ENCODE measurements at regions not wholly inside any gene's neighbourhood (a gene's known extent, or its start where the extent isn't known, plus 50 kb on each side); places are given as distances from the start of the nearest gene placed in this dataset.

- TF ChIP-seq CTCF (IDR thresholded peaks at IDR 0.05; ENCODE audit: unreplicated experiment): no peak
- CTCF ChIA-PET: no interaction called here
- Mint-ChIP-seq H3K27me3 (ENCODE audit: unreplicated experiment) (no peaks in the 10 kb centered on the region), H3K4me3 (ENCODE audit: low read depth, unreplicated experiment) (peak overlapping the region; percentile 77), H3K4me1 (ENCODE audit: low read depth, unreplicated experiment) (peaks cover 18% of the 10 kb centered on the region), H3K36me3 (ENCODE audit: insufficient read depth, unreplicated experiment) (peaks cover 31% of the 10 kb centered on the region), H3K9me3 (ENCODE audit: low read depth, unreplicated experiment) (no peaks in the 10 kb centered on the region), H3K27ac (ENCODE audit: unreplicated experiment) (peak overlapping the region; percentile 82)
- DNase-seq: peak; percentile 6
- intact Hi-C loops (cut with micrococcal nuclease; ENCODE audit: unreplicated experiment): loop anchor here (5.0 to 10.0 kb wide), 3 partner anchors 39 to 356 kb away; partner anchors contain the start of genes LEPR and LEPROT
- no TSS peak for BruUV-seq (replicated peaks)
These were observed 79.6 kb upstream of the AK4 start for GRCh38 chr1:65068202-65069010.

DNA sequence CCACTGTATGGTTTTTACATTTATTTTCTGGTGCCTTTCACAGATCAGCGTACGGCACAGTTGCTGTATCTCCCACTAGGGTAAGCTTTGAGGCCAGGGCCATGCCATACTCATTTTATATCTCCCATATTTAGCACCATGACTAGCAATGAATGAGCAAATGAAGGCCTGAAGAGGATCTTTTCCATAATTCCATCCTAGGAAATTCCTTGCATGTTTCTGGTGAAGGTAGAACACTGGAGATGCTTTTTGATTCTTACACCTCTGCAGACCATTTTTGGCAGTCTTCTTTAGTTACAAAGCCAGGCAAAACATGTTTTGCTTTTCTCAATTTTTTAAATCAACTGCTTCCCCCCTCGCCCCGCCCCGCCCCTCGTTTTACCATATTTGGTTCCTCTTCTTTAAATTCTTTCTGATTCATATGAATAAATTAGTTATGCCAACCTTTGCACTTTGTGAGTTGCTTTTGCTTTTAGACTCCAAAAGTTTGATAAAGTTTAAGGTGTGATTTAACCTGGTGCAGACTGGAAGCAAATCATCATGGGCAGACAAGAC lies 78.9 kb upstream of the AK4 start:
- intact Hi-C loops (cut with micrococcal nuclease; ENCODE audit: unreplicated experiment): loop anchor here (5.0 to 10.0 kb wide), 3 partner anchors 38 to 356 kb away; partner anchors contain the start of genes LEPR and LEPROT
- Mint-ChIP-seq H3K36me3 (ENCODE audit: insufficient read depth, unreplicated experiment) (peaks cover 31% of the 10 kb centered on the region), H3K4me1 (ENCODE audit: low read depth, unreplicated experiment) (peaks cover 18% of the 10 kb centered on the region), H3K4me3 (ENCODE audit: low read depth, unreplicated experiment) (peak overlapping the region; percentile 77), H3K27me3 (ENCODE audit: unreplicated experiment) (no peaks in the 10 kb centered on the region), H3K27ac (ENCODE audit: unreplicated experiment) (peak overlapping the region; percentile 82), H3K9me3 (ENCODE audit: low read depth, unreplicated experiment) (no peaks in the 10 kb centered on the region)
- no peak for TF ChIP-seq CTCF (IDR thresholded peaks at IDR 0.05; ENCODE audit: unreplicated experiment)
- CTCF ChIA-PET: no interaction called here
- DNase-seq: no peak
- BruUV-seq (replicated peaks): no TSS peak

DNA sequence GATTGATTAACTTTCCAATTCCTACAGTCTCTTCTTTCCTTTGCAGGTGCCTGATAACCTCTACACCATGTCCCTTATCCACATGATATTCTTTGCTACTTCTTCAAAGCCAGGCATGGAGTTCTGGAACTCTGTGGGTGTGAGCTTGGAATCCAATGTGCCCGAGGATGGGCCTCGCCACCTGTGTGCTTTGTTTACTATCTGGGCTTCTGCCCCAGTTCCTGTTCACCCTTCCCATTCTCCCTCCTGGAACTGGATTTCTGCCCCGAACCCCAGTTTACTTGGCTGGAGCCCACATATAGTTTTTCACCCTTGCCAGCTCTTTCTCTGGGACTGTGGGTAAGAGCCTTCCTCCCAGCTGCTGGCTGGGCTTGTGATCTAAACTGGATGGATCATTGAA lies 75.2 kb upstream of the AK4 start:
- Mint-ChIP-seq H3K27ac (ENCODE audit: unreplicated experiment) (no peak overlapping the region), H3K4me1 (ENCODE audit: low read depth, unreplicated experiment) (no peaks in the 10 kb centered on the region), H3K36me3 (ENCODE audit: insufficient read depth, unreplicated experiment) (peaks cover 9% of the 10 kb centered on the region), H3K4me3 (ENCODE audit: low read depth, unreplicated experiment) (no peak overlapping the region), H3K27me3 (ENCODE audit: unreplicated experiment) (no peaks in the 10 kb centered on the region), H3K9me3 (ENCODE audit: low read depth, unreplicated experiment) (no peaks in the 10 kb centered on the region)
- intact Hi-C loops (cut with micrococcal nuclease; ENCODE audit: unreplicated experiment): no loop called here
- BruUV-seq (replicated peaks): no TSS peak
- no peak for TF ChIP-seq CTCF (IDR thresholded peaks at IDR 0.05; ENCODE audit: unreplicated experiment)
- CTCF ChIA-PET: no interaction called here
- no peak for DNase-seq

- Mint-ChIP-seq H3K9me3 (ENCODE audit: low read depth, unreplicated experiment) (no peaks in the 10 kb centered on the region), H3K4me3 (ENCODE audit: low read depth, unreplicated experiment) (no peak overlapping the region), H3K27me3 (ENCODE audit: unreplicated experiment) (peaks cover 12% of the 10 kb centered on the region), H3K27ac (ENCODE audit: unreplicated experiment) (no peak overlapping the region), H3K4me1 (ENCODE audit: low read depth, unreplicated experiment) (no peaks in the 10 kb centered on the region), H3K36me3 (ENCODE audit: insufficient read depth, unreplicated experiment) (no peaks in the 10 kb centered on the region)
- BruUV-seq (replicated peaks): no TSS peak
- CTCF ChIA-PET: interaction anchor here (1.1 to 1.3 kb wide), 3 partner anchors 13 to 133 kb away, joined by 4 to 6 read pairs (median 6); no protein-coding TSS in a partner anchor
- intact Hi-C loops (cut with micrococcal nuclease; ENCODE audit: unreplicated experiment): no loop called here
- peak; percentile 27 for TF ChIP-seq CTCF (IDR thresholded peaks at IDR 0.05; ENCODE audit: unreplicated experiment)
- peak; percentile 59 for DNase-seq
These were observed 72.7 kb upstream of the AK4 start for GRCh38 chr1:65075123-65075976.

All from Calu3 (cell line).